Stomach (tissue), 4 donors: ENCODE measurements at regions not wholly inside any gene's neighbourhood (a gene's known extent, or its start where the extent isn't known, plus 50 kb on each side); places are given as distances from the start of the nearest gene placed in this dataset.

Source experiments
- EP300 ChIP-seq: sonication (generic); formaldehyde crosslinking; IDR thresholded peaks from one replicate; pipeline ENCODE4 v1.6.1; 2017; ENCODE audit warnings: antibody characterized with exemption
- POLR2A ChIP-seq, 4 donors: fragments of 450-650 bp; IDR thresholded peaks; one replicate each; pipeline ENCODE4 v1.6.1; 2016; ENCODE audit warnings: antibody characterized with exemption in 4 of 4, control low read depth in 2 of 4, mild to moderate bottlenecking in 1 of 4, moderate library complexity in 1 of 4
- POLR2AphosphoS5 ChIP-seq, 3 donors: sonication (generic); formaldehyde crosslinking; IDR thresholded peaks; one replicate each; pipeline ENCODE4 v1.6.1; 2016; ENCODE audit warnings: antibody characterized with exemption in 3 of 3
- TF ChIP-seq, protein P1 (sequence below), 7 experiments: fragments of 450-650 bp in 4 of 7; fragments of 200-600 bp in 3 of 7; sonication (generic) in 3 of 7; IDR thresholded peaks; one replicate each; pipeline ENCODE4 v1.5.1; 2016 to 2019; ENCODE audit warnings: antibody characterized with exemption in 7 of 7, control low read depth in 2 of 7, mild to moderate bottlenecking in 1 of 7

DNA sequence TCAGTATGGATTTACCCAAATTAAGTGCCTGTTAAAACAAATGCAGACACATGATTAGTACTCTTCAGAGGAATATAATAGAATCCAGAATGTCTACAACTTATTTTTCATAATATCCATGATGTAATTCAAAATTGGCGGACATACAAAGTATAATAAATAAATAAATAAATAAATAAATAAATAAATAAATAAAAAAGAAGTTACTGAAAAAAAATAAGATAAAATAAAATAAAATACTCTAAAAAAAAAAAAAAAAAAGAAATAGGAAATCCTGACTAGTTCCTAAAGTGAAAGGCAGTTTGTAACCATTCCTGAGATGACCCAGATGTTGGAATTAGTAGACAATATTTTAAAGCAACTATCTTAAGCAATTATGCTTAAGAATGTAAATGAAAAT, 219.0 kb upstream of the SPAG17 start:
- TF ChIP-seq, protein P1, sequence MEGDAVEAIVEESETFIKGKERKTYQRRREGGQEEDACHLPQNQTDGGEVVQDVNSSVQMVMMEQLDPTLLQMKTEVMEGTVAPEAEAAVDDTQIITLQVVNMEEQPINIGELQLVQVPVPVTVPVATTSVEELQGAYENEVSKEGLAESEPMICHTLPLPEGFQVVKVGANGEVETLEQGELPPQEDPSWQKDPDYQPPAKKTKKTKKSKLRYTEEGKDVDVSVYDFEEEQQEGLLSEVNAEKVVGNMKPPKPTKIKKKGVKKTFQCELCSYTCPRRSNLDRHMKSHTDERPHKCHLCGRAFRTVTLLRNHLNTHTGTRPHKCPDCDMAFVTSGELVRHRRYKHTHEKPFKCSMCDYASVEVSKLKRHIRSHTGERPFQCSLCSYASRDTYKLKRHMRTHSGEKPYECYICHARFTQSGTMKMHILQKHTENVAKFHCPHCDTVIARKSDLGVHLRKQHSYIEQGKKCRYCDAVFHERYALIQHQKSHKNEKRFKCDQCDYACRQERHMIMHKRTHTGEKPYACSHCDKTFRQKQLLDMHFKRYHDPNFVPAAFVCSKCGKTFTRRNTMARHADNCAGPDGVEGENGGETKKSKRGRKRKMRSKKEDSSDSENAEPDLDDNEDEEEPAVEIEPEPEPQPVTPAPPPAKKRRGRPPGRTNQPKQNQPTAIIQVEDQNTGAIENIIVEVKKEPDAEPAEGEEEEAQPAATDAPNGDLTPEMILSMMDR (IDR thresholded peaks at IDR 0.05): no peak
- TF ChIP-seq POLR2AphosphoS5 (IDR thresholded peaks at IDR 0.05): no peak
- TF ChIP-seq POLR2A (IDR thresholded peaks at IDR 0.05): no peak
- TF ChIP-seq EP300: no peak
